ENCODE measurements at regions not wholly inside any gene's neighbourhood (a gene's known extent, or its start where the extent isn't known, plus 50 kb on each side); places are given as distances from the start of the nearest gene placed in this dataset.

DNA sequence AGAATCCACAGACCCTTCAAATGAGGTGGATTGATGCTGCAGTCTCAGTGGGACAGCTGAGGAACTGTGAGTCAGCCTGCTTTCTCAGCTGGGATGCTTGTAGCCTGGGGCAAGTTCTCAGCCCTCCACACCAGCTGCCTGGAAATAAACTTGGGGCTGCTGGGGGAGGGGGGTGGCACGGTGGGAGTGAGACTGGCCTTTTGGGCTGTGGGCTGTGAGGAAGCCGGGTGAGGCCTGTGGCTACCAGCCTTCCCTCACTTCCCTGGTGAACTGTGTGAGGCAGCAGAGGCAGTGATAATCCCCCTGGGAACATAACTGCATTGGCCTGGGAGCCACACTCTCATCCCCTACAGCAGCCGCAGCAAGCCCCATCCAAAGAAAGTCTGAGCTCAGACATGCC, 114.5 kb upstream of the GUCY1A1 start:
- no peaks in the 10 kb centered on the region for H3K27me3 ChIP-seq (ENCODE audit: insufficient read depth, low read length)
- H3K4me1 ChIP-seq (ENCODE audit: control insufficient read depth, insufficient read depth, low read length, unreplicated experiment), result no peaks in the 10 kb centered on the region
- no peak overlapping the region for H3K27ac ChIP-seq (ENCODE audit: low read depth, low read length)
- H2AFZ ChIP-seq (ENCODE audit: low read length, unreplicated experiment), result no peak overlapping the region
- H3K79me2 ChIP-seq (ENCODE audit: control insufficient read depth, insufficient read depth, low read length, unreplicated experiment), result no peaks in the 10 kb centered on the region
- no peaks in the 10 kb centered on the region for H3K36me3 ChIP-seq (ENCODE audit: insufficient read depth, low read length)
- H3K4me3 ChIP-seq (ENCODE audit: low read depth, low read length), result no peak overlapping the region

DNA sequence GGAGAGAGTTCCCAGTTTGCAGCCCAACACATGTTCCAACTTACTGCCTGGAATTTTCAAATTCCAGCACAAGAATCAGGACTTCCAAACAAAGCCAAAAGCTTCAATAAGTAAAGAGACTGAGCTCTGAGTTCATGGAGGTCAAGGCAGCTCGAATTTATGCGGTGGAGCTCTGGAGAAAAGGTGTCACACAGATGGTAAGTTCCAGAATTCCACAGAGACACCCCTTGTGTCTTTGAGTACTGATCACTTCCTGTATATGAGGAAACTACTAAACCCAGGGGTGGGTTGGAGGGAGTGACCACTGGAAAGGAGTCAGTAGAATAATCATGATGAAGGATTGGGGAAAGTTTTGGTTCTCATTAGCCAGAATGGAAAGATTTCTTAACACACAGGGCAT, 118.5 kb upstream of the GUCY1A1 start:
- Histone ChIP-seq H2AFZ (ENCODE audit: low read length, unreplicated experiment) (no peak overlapping the region), H3K27ac (ENCODE audit: low read depth, low read length) (no peak overlapping the region), H3K4me1 (ENCODE audit: control insufficient read depth, insufficient read depth, low read length, unreplicated experiment) (peaks cover 6% of the 10 kb centered on the region), H3K36me3 (ENCODE audit: insufficient read depth, low read length) (no peaks in the 10 kb centered on the region), H3K4me3 (ENCODE audit: low read depth, low read length) (no peak overlapping the region), H3K79me2 (ENCODE audit: control insufficient read depth, insufficient read depth, low read length, unreplicated experiment) (no peaks in the 10 kb centered on the region), H3K27me3 (ENCODE audit: insufficient read depth, low read length) (no peaks in the 10 kb centered on the region)

DNA sequence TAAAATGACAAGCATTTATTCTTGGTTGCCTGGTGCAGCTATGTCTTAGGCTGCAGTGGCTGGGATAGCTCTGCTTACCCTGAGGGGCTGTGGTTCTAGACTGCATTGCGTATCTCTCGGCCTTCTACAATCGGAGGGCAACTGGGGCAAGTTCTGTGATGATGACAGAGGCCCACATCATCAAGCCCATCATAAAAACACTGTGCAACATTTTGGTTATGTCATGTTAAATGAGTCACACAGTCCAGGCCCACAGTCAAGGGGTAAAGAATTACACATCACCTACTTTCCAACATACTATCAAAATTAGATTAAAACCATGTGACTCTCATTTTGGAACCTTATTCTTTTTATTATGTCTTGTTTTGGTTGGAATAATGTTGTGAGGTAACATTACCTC, 120.2 kb upstream of the GUCY1A1 start:
- no peaks in the 10 kb centered on the region for H3K36me3 ChIP-seq (ENCODE audit: insufficient read depth, low read length)
- H3K79me2 ChIP-seq (ENCODE audit: control insufficient read depth, insufficient read depth, low read length, unreplicated experiment), result no peaks in the 10 kb centered on the region
- H3K4me1 ChIP-seq (ENCODE audit: control insufficient read depth, insufficient read depth, low read length, unreplicated experiment), result peaks cover 6% of the 10 kb centered on the region
- no peaks in the 10 kb centered on the region for H3K27me3 ChIP-seq (ENCODE audit: insufficient read depth, low read length)
- H3K4me3 ChIP-seq (ENCODE audit: low read depth, low read length), result no peak overlapping the region
- H2AFZ ChIP-seq (ENCODE audit: low read length, unreplicated experiment), result no peak overlapping the region
- H3K27ac ChIP-seq (ENCODE audit: low read depth, low read length), result no peak overlapping the region

DNA sequence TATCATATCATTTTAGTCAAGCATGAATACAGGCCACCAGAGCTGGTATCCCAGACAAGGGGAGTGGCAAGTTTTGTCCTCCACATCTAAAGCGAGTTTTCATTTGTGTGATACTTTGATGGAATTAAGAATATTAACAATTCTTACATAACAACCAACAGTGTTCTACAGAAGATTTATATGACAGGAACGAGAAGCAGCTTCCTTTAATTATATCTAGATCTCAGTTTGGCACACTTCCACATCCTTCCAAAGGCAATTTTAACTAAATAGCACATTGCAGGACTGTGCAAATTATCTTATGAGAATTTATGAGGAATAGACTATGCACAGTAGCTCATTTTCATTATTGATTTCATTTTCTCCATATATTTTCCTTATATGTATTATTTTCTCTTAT, 121.2 kb upstream of the GUCY1A1 start:
- Histone ChIP-seq H3K4me3 (ENCODE audit: low read depth, low read length) (no peak overlapping the region), H3K27ac (ENCODE audit: low read depth, low read length) (no peak overlapping the region), H3K27me3 (ENCODE audit: insufficient read depth, low read length) (no peaks in the 10 kb centered on the region), H2AFZ (ENCODE audit: low read length, unreplicated experiment) (no peak overlapping the region), H3K79me2 (ENCODE audit: control insufficient read depth, insufficient read depth, low read length, unreplicated experiment) (no peaks in the 10 kb centered on the region), H3K4me1 (ENCODE audit: control insufficient read depth, insufficient read depth, low read length, unreplicated experiment) (peaks cover 6% of the 10 kb centered on the region), H3K36me3 (ENCODE audit: insufficient read depth, low read length) (no peaks in the 10 kb centered on the region)

DNA sequence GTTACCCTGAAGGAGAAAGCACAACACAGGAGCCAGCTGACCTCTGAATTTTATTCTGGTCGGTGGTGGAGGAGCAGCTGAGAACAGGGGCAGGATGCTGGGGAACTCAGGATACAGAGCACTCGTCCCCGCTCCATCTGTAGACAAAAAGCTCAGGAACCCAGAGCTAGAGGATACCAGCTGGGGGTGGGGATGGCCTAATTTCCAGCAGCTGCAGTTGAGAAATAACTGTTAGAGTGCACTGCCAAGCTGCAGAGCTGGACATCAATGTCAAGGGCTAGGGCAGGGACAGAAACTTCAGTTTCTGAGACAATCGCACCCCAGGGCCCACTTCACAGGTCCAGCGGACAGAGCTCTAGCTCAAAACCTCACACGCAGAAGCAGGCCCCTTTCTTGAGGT, 122.1 kb upstream of the GUCY1A1 start:
- no peak overlapping the region for H3K27ac ChIP-seq (ENCODE audit: low read depth, low read length)

DNA sequence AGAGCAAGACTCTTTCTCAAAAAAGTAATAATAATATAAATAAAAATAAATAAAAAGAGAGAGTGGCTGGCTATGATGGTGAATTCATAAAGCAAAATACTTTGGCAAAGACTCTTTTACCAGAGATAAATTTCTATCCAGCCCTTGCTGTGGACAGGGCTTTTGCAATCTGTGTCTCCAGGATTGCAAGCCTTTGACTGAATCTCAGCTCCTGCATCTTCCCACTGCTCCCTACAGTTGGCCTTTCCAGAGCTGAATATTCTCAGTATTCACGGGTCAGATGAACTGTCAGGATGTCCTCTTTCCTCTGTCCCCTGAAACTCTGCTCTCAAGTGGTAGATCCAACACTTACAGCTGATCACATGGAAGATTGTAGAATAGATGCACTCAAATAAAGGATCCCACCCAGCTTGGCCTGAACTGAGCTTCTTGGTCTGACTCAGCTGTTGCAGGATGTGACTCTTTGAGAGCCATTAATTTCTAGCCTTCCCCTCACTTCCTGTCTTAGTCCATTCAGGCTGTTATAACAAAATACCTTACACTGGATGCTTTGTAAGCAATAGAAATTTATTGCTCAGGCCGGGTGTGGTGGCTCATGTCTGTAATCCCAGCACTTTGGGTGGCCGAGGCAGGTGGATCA, 123.4 kb upstream of the GUCY1A1 start:
- H3K4me1 ChIP-seq (ENCODE audit: control insufficient read depth, insufficient read depth, low read length, unreplicated experiment), result peaks cover 16% of the 10 kb centered on the region
- no peaks in the 10 kb centered on the region for H3K36me3 ChIP-seq (ENCODE audit: insufficient read depth, low read length)
- H3K4me3 ChIP-seq (ENCODE audit: low read depth, low read length), result no peak overlapping the region
- no peaks in the 10 kb centered on the region for H3K27me3 ChIP-seq (ENCODE audit: insufficient read depth, low read length)
- no peak overlapping the region for H2AFZ ChIP-seq (ENCODE audit: low read length, unreplicated experiment)
- H3K27ac ChIP-seq (ENCODE audit: low read depth, low read length), result peak overlapping the region; percentile 33; the same call in 1 of the 2 replicates
- no peaks in the 10 kb centered on the region for H3K79me2 ChIP-seq (ENCODE audit: control insufficient read depth, insufficient read depth, low read length, unreplicated experiment)

More for the DNA sequence above, 122.1 kb upstream of the GUCY1A1 start:
- peaks cover 15% of the 10 kb centered on the region for H3K4me1 ChIP-seq (ENCODE audit: control insufficient read depth, insufficient read depth, low read length, unreplicated experiment)
- no peak overlapping the region for H3K4me3 ChIP-seq (ENCODE audit: low read depth, low read length)
- no peaks in the 10 kb centered on the region for H3K36me3 ChIP-seq (ENCODE audit: insufficient read depth, low read length)
- no peak overlapping the region for H2AFZ ChIP-seq (ENCODE audit: low read length, unreplicated experiment)
- H3K79me2 ChIP-seq (ENCODE audit: control insufficient read depth, insufficient read depth, low read length, unreplicated experiment), result no peaks in the 10 kb centered on the region
- H3K27me3 ChIP-seq (ENCODE audit: insufficient read depth, low read length), result no peaks in the 10 kb centered on the region

- Histone ChIP-seq H3K36me3 (ENCODE audit: insufficient read depth, low read length) (no peaks in the 10 kb centered on the region), H3K79me2 (ENCODE audit: control insufficient read depth, insufficient read depth, low read length, unreplicated experiment) (no peaks in the 10 kb centered on the region), H3K4me3 (ENCODE audit: low read depth, low read length) (no peak overlapping the region), H3K4me1 (ENCODE audit: control insufficient read depth, insufficient read depth, low read length, unreplicated experiment) (peaks cover 16% of the 10 kb centered on the region), H3K27me3 (ENCODE audit: insufficient read depth, low read length) (no peaks in the 10 kb centered on the region), H2AFZ (ENCODE audit: low read length, unreplicated experiment) (no peak overlapping the region), H3K27ac (ENCODE audit: low read depth, low read length) (no peak overlapping the region)
These were observed 124.2 kb upstream of the GUCY1A1 start for GRCh38 chr4:155542415-155542814.

GRCh38 chr4:155541716-155542115, 124.9 kb upstream of the GUCY1A1 start:
- no peak overlapping the region for H3K27ac ChIP-seq (ENCODE audit: low read depth, low read length)
- peaks cover 16% of the 10 kb centered on the region for H3K4me1 ChIP-seq (ENCODE audit: control insufficient read depth, insufficient read depth, low read length, unreplicated experiment)
- H3K36me3 ChIP-seq (ENCODE audit: insufficient read depth, low read length), result no peaks in the 10 kb centered on the region
- H3K79me2 ChIP-seq (ENCODE audit: control insufficient read depth, insufficient read depth, low read length, unreplicated experiment), result no peaks in the 10 kb centered on the region
- H3K27me3 ChIP-seq (ENCODE audit: insufficient read depth, low read length), result no peaks in the 10 kb centered on the region
- H3K4me3 ChIP-seq (ENCODE audit: low read depth, low read length), result no peak overlapping the region
- H2AFZ ChIP-seq (ENCODE audit: low read length, unreplicated experiment), result no peak overlapping the region

DNA sequence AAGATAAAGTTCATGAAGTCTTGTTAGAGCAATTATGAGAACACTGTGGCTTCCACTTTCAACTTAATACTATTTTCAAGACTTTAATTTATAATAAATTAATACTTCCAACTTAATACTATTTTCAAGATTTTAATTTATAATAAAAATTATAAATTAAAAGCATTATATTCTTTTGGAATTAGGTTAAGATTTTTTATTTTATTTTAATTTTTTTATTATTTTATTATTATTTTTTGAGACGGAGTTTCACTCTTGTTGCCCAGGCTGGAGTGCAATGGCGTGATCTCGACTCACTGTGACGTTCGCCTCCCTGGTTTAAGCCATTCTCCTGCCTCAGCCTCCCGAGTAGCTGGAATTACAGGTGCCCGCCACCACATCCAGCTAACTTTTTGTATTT, 126.0 kb upstream of the GUCY1A1 start:
- no peaks in the 10 kb centered on the region for H3K27me3 ChIP-seq (ENCODE audit: insufficient read depth, low read length)
- H2AFZ ChIP-seq (ENCODE audit: low read length, unreplicated experiment), result no peak overlapping the region
- peaks cover 16% of the 10 kb centered on the region for H3K4me1 ChIP-seq (ENCODE audit: control insufficient read depth, insufficient read depth, low read length, unreplicated experiment)

DNA sequence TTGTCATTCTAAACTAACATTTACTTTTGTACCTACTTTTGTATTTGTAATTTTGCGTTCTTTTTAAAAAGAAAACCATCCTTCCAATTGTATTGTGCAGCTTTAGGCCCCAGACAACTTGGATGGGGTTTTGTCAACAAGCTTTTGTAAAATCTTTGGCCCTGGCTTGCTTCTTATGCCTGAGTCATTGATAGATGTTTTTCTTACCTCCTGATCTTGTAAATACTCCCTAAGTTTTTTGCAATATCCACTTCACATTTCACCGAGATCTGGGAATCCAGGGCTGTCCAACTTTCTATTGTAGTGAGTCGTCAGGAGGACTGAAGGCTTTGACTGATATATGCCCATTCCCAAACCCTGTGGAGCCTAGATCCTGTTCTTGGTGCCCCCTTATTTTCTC, 126.9 kb upstream of the GUCY1A1 start:
- H3K4me3 ChIP-seq (ENCODE audit: low read depth, low read length), result no peak overlapping the region
- no peaks in the 10 kb centered on the region for H3K27me3 ChIP-seq (ENCODE audit: insufficient read depth, low read length)
- no peaks in the 10 kb centered on the region for H3K79me2 ChIP-seq (ENCODE audit: control insufficient read depth, insufficient read depth, low read length, unreplicated experiment)
- H3K4me1 ChIP-seq (ENCODE audit: control insufficient read depth, insufficient read depth, low read length, unreplicated experiment), result peaks cover 16% of the 10 kb centered on the region
- no peak overlapping the region for H2AFZ ChIP-seq (ENCODE audit: low read length, unreplicated experiment)
- H3K36me3 ChIP-seq (ENCODE audit: insufficient read depth, low read length), result no peaks in the 10 kb centered on the region
- H3K27ac ChIP-seq (ENCODE audit: low read depth, low read length), result no peak overlapping the region

More for the DNA sequence above, 126.0 kb upstream of the GUCY1A1 start:
- H3K27ac ChIP-seq (ENCODE audit: low read depth, low read length), result no peak overlapping the region
- no peak overlapping the region for H3K4me3 ChIP-seq (ENCODE audit: low read depth, low read length)
- H3K79me2 ChIP-seq (ENCODE audit: control insufficient read depth, insufficient read depth, low read length, unreplicated experiment), result no peaks in the 10 kb centered on the region
- no peaks in the 10 kb centered on the region for H3K36me3 ChIP-seq (ENCODE audit: insufficient read depth, low read length)

DNA sequence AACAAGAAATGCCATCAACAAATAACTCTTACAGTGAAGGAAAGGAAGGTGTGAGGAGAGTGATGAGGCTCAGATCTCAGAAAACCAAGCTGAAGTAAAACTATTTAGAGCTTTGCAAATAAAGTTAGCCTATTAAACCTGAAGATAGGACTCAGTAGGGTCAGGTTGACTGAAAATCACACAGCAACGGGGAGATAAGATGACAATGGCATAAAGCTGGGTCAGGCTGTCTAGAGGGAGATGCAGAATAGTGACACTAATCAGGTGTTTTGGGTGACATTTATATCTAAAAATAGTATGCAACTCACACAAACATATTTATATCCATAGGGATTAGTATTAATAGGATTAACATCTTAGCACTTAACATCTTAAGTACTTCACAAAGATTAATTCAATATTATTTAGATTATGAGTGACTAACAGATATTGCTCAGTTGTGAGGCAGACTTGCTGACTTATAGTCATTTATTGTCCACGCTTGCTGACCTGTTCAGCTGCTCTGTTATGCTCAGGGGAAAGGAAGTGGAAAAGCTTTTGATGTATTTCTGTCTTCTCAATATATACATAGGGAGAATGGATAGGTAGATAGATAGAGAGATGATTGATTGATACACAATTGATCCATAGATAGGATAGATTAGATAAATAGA, 130.7 kb upstream of the GUCY1A1 start:
- no peak overlapping the region for H3K4me3 ChIP-seq (ENCODE audit: low read depth, low read length)
- no peaks in the 10 kb centered on the region for H3K36me3 ChIP-seq (ENCODE audit: insufficient read depth, low read length)
- H3K4me1 ChIP-seq (ENCODE audit: control insufficient read depth, insufficient read depth, low read length, unreplicated experiment), result peaks cover 10% of the 10 kb centered on the region
- no peaks in the 10 kb centered on the region for H3K27me3 ChIP-seq (ENCODE audit: insufficient read depth, low read length)
- no peaks in the 10 kb centered on the region for H3K79me2 ChIP-seq (ENCODE audit: control insufficient read depth, insufficient read depth, low read length, unreplicated experiment)
- no peak overlapping the region for H3K27ac ChIP-seq (ENCODE audit: low read depth, low read length)
- H2AFZ ChIP-seq (ENCODE audit: low read length, unreplicated experiment), result no peak overlapping the region

All from ACC112 (cell line).